Left renal pelvis (tissue), 4 donors: ENCODE measurements at regions not wholly inside any gene's neighbourhood (a gene's known extent, or its start where the extent isn't known, plus 50 kb on each side); places are given as distances from the start of the nearest gene placed in this dataset.

Experiments used
- DNase-seq, 4 donors: peaks; one replicate each; pipeline ENCODE4 v3.0.0-alpha.2; 2013; ENCODE audit warnings: low read depth in 4 of 4, low spot score in 3 of 4

DNA sequence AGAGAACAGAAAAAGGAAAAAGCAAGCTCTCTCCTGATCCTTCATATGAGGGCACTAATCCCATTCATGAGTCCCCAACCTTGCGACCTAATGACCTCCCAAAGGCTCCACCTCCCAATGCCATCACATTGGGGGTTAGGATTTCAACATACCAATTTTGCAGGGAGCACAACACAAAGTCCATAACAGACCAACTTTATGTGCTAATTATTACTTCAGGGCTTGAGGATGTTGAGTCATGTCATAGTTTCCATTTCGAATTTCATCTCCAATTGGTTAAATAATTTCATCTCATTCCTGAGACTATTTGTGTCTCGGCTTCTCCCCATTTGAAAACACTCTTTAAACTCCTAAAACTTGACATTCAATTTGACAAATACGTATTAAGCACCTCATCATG, 69.9 kb upstream of the KLF7 start:
- no peak for DNase-seq

DNA sequence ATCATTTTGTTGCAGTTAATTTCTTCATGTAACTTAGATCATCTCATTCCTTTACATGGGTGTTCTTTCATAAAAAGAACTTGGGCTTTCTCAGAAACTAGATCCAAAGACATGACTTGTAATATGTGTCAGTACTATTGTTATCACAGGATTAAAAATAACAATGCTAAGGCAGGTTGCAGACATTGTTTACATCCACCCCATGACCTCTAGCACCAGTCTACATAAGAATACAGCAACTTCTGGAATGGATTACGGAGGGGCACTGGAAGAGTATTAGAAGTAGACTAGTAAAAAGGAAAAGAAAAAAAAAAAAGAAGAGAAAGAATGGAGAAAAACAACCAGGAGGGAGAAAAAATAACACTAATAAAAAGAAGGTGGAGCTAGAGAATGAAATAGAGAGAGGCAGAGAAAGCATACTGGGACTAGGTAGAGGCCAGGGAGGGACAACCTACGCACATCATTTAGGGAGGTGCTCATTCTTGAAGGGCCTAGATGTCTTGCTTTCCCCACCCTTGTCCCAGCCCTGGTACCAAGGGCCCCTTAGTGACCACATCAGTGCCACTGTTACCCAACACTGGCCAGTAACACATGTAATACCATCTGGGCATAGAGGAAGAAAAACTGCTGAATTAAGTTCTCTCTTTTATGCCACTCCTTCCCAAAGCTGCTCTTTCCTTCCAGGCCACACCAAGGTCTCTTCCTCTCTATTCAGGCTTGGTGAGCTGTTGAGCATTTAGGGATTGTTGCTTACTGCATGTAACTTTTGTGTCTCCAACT, 70.6 kb upstream of the KLF7 start:
- DNase-seq, result no peak

DNA sequence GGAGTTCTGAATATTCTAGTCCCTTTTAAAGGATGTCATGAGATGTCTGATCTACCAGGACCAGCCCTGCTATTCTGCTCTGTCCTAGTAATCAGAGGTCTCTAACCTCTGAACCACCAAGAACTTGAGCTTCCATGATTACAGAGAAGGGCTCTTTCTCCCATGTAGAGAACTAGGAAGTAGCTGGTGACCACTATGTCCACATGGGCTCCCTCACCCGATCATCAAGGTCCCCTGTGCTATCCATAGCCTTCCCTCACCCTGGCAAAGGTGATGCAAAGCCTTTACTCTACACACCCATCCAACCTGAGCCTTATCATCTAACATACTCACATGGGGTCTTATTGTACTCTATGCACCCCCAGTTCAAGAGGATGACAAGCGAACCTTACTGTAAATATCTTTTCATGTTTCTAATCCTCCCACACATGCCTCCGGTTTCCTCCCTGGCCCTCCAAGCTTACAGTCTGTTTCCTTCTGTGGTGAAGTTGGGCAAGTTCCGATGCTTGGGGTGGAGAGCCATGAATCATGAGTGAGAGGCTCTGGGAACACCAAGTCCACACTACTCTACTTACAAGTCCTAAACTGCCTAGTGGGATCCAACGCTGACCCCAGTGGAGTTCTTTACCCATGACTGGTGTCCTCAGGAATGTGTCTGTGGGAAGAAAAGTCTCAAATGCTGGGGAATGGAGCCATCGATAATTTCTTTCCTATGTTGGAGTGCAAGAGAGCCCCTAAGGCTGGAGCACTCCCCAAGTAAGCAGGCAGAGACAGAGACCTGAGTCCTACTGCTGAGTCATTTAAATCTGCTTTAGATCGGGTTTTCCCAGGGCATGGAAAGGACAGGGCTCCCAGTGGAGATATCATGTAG, 73.3 kb upstream of the KLF7 start:
- DNase-seq, result no peak

DNA sequence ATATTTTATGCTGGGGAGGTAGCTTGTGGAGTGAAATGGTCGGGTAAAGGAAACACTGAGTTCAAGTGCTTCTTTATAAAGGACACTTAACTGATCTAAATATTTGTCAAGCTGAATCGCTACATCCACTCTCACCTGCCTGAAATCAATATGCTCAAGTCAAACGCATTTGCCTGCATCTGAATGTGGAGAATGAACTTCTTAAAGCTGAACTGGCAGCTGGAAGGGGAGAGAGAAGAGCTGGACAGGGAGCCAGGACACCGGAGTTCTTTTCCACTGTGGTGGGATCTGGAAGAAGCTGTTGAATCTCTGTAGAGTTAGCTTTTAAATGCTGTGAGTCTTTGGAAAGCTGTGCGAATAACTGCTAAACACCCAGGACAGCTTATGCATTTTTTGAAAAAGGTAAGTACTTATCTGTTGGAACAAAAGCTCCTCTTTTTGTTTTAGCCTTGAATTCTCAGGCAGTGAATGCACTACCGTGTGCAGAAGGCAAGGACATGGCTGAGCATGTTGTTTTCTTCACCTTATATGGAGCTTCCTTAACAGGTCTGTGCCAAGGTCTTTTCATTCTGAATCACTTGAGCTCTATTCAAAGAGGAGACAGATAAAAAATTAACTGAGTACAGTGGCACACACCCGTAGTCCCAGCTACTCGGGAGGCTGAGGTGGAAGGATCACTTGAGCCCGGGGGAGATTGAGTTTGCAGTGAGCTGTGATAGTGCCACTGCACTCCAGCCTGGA, 74.2 kb upstream of the KLF7 start:
- no peak for DNase-seq

DNA sequence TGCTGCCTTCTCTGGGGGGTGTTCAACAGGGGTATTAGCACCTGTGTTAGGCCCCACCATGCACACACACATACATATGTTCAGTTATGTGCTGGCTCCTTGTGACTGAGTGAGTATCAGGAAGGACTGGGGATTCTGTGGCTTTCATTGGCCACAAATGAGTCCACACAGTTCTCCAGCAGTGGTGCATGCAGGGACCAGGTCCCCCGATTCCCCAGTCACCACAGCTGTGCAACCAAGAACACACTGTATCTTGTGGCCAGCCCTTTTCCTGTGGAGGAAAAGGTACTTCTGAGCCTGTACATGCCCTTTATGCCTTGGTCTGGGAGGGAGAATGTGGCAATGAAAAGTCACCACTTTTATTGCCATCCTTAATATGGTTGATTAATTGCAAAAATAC, 74.9 kb upstream of the KLF7 start:
- DNase-seq, result no peak

DNA sequence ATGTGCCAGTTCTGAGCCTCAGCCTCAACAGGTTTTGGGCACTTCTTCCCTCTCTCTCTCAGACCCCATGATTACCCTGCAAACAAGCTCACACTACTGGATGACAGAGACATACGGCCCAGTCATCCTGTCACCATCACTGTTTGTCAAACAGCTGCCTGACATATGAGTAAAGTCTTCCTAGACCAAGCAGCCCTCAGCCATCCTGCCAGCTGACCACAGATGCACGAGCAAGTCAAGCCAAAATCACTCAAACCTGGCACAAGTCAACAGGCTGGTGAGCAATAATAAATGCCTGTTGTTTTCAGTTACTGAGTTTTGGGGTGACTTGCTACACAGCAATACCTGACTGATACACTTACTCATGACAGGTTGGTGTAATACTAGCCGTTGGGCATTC, 75.5 kb upstream of the KLF7 start:
- DNase-seq, result no peak

DNA sequence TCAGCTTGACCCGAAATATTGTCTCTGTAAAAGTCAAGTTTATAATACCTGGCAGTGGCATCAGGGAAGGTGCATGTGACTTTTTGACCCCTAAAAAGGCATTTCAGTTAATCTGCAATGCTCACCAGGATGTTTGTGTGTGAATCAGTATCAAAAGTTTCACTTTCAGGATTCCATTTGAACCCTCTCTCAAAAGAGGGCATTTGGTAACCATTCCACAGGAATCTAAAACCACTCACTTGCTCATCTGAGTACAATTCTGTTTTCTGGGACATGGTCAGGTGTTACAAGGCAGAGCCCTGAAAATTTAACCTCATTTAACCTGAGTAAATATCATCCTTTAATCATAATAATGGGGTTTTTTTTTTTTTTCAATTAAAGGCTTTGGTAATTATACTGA, 77.9 kb upstream of the KLF7 start:
- no peak for DNase-seq

DNA sequence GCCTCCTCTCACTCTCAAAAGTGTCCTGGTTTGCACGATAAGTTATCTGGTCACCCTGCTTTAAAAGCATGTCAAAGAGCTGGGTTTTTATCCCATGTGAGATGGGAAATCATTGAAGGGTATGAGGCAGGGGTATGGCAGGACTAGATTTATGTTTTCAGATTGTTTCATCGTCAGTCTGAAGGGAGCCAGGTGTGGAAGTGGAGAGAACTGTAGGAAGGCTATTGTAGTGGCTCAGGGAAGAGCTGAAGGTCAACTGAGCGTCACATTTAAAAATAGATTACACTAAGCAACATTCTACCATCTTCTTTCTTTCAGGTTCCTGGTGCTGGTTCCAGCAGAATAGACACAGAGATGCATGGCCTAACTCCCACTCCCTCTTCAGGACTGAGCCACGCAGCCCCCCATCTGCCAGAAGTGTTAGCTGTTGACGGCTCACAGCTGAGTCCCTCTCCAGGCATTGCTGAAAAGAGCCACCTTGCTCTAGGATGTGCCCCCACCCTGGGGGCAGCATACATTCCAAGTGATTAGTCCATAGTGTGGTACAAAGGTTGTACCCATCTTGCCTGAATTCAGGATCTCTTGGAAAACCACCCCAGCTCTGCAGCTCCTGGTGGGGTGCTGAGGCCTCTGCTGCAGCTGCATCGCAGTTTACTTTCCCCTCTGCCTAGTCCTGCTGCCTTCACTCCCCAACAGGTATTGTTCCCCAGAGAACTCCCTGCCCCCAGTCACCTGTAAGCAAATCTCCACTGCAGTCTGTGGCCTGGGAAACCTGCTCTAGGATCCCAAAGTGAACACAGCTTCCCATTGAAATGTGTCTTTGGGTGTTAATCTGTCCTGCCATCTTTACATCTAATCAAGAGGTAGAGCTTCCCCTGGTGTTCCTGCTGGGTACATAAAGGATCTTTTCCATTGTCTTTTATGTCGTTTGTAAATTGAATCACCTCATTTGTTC, 79.5 kb upstream of the KLF7 start:
- DNase-seq, result no peak

DNA sequence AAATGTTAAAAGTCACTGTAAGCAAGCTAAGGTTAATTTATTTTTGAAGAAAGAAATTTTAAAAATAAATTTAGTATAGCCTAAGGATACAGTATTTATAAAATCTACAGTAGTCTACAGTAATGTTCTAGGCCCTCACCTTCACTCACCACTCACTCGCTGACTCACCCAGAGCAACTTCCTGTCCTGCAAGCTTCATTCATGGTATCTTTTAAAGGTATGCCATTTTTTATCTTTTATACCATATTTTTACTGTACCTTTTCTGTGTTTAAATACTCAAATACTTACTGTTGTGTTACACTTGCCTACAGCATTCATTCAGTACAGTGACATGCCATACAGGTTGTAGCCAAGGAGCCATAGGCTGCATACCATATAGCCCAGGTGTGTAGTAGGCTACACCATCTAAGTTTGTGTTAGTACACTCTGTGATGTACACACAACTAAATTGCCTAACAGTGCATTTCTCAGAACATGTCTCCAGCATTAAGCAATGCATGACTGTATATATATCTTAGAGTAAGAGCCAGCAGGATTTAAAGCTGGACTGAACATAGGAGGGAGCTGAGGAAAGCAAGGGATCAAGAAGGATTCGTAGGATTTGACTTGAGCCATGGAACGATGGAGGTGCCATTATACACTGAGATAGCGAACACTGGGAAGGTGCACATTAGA, 83.1 kb upstream of the KLF7 start:
- no peak for DNase-seq

DNA sequence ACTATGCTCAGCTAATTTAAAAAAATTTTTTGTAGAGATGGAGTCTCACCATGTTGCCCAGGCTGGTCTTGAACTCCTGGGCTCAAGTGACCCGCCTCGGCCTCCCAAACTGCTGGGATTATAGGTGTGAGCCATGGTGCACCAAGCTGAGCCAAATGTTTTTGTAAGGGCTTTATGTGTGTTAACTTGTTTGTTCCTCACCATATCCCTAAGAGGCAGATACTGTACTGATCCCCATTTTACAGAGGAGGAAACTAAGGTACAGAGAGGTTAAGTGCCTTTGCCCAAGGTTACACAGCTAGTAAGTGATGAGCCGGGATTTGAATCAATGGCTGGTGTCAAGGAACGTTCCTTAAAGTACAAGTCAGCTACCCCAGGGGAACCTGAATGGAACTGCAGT, 85.3 kb upstream of the KLF7 start:
- no peak for DNase-seq

DNA sequence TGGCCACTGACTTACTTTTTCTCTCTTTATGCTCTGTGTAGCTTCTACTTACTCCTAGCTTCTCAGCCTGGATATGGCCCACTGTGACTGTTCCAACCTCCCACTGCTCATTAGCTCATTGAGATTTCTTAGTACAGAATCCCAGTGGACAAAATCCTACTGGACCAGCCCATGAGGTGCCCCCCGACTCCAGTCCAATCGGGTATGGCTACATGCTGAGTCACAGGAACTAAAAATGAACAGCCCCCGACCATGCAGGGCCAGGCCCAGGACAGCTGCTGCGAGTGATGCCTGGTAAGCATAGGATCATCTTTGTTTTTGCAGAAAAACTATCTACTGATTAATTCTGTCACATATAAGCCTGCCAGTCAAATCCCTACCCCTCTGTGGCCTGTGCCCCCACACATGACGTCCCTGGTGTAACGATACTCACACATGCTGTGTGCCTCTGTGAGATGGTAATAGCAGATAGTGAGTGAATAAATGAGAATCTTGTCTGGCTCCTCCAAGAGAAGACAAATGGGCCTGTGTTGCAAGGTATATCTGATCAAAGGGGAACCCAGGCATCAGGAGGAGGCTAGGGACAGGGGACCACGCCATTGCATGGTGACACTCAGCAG, 85.9 kb upstream of the KLF7 start:
- DNase-seq, result no peak

DNA sequence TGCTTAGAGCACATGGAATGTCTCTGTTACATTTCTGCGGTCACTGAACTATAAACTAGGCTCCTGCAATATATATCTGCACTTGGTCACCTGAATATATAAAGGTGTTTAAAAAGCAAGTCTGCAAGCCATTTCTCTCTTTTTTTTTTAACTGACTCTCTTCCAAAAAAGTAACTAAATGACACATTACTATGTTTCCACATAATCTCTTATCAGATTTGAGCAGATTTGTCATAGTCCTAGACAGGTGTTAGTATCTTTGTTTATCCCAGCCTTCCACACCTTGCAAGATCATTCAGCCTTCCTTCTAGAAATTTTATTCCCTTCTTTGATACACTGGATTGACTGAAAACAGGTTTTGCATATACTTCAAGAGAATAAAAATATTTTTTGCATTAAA, 86.7 kb upstream of the KLF7 start:
- no peak for DNase-seq

DNA sequence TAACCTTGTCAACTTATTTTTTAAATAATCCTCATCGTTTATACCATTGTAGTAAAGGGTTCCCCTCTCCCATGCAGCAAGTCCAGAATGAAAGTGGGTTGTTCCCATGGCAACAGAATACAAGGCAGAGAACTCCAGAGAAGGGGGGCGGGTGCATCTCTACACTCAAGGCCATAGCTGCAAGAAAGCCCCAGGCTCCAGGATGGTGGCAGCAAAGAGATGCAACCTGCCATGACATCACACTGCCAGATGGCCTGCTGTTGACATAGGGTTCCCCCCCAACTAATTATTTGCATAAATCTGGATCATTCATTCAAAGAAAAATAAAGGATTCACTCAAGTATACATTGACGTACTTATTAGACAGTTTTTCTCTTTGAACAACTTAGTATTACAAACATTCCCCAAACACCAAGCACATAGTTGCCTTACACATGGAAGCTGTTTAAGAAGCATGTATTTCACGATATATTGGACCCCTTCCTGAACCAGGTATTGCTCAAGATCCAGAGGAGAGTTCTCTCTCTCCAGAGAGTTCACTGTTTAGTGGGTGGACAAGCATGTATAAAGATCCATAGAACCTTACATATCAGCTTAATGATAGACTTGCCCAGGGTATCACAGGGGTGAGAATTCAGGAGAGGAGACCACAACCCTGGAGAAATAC, 87.4 kb upstream of the KLF7 start:
- no peak for DNase-seq

DNA sequence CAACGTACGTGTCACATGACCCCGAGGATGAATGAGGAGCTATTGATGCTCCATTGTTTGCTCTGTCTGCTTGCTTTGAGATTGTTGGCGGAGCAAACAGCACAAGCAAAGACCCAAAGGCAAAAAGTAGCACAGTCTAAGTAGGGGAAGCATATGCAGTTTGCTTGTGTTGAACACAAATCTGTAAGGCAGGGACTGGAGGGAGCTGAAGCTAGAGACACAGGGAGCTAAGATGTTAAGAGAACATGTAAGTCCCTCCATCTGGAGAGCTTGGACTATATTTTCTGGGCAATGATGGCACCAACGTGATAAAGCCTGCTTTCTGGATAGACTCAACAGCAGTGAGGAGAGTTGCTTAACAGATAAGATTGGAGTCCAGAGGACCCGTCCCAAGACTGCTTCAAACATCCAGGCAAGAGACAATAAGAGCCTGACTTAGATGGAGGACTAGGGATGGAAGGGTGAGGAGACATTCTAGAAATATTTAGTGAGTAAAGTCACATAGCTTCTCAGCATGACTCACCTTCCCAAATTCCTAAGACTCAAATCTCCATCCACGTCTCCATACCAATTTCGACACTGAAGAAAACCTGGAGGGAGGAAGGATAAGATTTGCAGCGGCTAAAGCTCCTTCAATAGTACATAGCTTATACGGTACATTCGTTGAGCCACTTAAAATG, 88.1 kb upstream of the KLF7 start:
- DNase-seq, result no peak

DNA sequence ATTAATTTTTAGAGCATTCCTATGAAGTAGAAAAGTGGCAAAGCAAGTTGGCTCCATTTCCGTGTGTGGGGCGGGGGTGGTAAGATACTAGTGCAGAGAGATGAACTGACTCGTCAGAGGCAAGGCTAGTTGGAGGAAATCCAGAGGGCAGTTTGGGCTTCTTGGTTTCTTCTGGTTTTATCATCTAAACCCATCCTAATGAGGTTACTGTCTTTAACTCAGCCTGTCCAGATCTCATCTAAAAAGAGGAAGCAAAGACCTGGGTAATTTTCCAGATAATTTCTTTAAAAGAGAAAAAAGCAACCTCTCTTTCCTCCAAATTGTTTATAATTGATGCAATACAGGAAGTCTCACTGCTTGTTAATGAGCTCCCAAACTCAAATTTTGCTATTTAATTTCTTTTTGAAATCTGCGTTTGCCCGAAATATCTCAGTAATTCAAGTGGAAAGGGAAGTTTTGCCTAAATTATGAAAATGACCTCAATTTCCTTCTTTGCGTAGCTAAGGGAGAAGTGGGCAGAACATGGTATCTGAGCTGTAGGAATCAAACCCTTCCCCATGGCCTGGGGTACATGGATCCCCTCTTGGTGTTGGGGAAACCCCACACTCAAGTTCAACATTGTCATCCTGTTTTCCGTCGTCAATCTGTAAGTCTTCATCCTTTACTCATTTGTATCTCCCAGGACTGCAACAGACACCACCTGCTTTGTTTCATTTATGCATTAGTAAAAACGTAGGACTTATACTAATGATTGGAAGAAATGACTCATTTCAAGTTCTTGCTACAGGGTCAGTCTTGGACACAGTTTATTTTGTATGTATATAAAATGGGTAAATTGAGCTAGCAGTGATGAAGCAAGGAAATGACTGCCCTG, 89.1 kb upstream of the KLF7 start:
- no peak for DNase-seq

DNA sequence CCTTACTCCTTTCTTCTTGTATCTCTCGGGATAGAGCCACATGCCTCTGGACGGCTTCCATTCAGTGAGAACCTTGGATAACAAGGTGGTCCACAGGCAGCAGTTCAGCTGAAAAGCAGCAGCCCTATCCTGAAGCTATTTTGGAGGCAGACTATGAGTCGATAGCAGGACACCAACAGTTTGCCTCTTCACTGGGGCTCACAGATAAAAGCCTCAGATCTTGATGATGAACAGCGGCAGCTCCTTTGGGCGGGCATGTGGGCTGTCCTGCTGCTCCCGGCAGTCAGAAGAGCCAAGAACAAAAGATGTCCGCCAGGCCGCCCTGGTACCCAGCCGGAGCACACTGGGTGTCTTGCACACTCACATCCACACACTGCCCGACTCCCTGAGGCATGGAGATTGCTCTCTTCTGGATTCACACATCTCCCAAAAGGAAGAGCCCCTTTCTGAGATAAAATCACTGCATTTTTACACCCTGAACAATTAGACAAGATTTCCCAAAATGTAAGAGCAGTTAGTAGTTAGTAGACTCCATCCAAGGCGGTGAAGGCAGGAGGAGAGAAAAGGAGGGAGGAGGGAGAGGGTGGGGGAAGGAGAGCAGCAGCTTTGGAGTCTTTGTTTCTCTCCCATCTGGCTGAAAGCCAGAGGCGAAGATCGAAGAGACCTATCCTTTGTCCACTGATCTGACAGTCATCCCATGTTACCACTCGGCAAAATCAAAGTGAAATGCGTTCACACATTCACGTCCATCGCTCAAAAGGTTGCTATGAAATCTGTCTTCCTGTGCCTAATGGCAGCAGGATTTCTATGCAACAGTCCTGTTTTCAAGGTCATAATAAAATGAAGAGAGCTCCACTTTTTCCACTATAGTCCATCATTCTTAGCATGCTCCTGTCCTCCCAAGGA, 90.1 kb upstream of the KLF7 start:
- no peak for DNase-seq
